ENCODE measurements at regions not wholly inside any gene's neighbourhood (a gene's known extent, or its start where the extent isn't known, plus 50 kb on each side); places are given as distances from the start of the nearest gene placed in this dataset.

DNA sequence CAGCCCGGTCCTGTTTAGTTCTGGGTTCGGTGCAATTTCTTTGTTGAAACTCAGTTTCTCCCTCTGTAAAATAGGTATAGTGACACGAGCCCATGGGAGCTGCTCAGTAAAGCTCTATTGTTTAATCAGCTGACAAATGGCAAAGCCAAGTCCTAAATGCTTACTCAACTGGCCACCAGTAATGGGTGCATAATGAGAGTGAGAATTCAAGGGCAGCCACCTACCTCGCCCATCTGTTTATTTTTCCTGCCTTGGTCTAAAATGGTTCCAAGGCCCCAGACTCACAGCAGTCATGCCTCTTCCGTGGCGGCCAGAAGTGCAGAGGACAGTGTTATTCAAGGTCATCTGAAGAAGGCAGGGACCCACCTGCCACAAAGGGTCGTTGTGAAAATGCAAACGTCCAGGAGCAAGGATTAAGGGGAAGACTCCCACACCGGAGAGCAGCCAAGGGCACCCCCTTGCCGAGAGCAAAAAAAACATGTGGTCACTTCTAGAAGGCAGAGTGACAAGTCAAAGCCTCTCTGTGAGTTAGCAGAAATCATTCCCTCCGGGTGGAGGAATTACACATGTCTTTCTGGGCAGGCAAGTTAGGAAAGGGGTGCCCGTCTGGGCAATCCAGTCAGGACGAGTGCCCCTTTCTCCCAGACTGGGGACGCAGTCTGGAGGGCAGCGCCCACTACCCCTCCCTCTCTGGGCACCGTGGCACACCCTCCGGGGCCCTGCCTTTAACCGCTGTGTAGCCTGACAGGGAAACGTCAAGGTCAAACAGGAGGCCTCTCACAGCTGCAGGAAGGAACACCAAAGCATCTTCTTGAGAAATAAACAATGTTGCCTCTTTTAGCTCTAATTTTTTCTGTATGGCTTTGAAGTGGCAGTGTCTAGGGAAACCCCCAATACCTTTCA is 186.2 kb downstream of the FOXO1 start:
- no peak for DNase-seq (ENCODE audit: low spot score)

DNA sequence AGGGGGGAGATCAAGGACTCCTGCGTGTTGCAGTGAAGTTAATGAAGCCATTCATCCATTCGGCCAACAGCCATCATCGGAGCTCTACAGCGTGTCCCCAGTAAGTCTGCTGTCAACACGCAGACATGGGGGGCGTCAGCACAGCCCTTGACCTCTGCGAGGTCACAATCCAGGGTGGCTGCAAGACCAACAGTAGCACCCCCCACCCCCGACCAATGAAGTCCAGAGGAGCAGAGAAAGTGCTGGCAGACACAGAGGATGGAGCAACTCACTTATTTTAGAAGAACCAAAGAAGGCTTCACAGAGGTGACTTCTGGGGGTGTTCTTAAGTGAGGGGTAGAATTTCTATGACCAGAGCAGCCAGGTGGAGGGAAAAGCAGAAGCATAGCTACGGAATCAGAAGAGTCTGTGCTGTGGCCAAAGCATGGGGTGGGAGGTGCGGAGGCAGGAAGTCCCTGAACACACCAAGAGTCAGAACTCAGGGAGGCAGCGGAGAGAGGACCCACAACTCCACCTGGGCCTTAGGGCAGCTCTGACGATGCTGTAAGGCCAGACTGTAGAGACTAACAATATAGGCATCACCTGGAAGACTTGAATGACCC is 185.4 kb downstream of the FOXO1 start:
- no peak for DNase-seq (ENCODE audit: low spot score)

DNA sequence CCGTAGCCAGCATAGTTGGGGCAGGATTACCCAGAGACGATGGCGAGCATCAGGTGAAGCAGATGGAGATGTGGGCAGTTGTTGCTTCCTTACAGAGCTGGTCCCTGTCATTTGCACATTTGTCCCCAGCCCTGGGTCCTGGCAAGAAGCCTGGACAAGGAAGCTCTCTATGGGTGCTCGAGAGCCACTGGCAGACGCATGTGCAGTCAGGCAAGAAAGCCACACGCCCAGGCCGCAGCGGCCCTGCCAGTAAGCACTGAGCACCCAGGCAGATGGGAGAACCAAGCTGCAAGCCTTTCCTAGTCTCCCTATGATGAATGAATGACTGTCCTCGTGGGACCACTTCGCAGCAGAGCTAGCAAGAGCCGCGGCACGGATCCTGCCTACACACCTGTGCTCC is 182.8 kb downstream of the FOXO1 start:
- DNase-seq (ENCODE audit: low spot score) = no peak

DNA sequence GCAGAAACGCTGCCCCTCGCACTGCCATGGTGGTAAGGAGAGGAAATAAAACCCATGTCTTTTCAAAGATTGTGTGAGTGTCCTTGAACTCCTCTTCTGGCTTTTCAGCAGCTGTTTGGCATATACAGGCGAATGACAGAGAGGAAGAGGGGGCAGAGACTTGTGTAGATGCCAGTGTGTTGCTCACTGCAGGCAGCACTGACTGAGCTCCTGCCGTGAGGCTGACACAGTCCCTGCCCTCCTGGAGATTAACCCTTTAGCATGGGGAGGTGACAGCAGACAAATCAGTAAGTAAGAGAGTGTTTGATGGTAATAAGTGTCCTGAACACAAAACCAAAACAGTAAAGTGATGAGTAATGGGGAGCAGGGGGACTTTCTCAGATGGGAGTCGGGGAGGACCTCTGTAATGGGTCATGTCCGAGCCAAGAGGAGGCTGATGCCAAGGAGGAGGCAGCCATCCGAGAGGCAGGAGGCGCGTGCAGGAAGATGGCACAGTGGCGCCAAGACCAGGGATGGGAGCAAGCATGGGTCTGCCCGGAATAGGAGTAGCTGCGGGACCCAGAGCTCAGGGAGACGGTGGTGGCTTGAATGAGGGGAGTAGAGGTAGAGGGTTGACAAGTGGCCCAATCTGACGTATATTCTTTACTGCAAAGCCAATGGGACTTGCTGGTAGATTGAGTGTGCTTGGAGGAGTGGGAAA is 182.2 kb downstream of the FOXO1 start:
- DNase-seq (ENCODE audit: low spot score) = no peak

DNA sequence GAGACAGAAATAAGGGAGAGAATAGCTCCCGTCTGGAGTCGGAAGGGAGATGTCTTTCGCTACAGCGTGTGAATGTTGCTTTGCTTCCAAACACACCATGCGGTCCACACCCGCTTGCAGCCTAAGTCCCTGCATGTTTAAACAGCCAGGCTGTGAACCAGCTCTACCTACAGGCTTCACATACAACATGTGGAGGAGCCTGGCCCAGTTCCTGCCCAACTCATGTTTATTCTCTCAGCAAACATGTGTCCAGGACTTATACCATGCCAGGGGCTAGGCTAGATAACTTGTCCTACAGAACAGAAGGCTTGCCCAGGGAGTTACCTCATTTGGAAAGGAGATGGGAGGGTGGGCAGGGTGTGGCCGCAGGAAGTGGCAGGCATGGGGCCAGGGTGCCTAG is 181.5 kb downstream of the FOXO1 start:
- no peak for DNase-seq (ENCODE audit: low spot score)

DNA sequence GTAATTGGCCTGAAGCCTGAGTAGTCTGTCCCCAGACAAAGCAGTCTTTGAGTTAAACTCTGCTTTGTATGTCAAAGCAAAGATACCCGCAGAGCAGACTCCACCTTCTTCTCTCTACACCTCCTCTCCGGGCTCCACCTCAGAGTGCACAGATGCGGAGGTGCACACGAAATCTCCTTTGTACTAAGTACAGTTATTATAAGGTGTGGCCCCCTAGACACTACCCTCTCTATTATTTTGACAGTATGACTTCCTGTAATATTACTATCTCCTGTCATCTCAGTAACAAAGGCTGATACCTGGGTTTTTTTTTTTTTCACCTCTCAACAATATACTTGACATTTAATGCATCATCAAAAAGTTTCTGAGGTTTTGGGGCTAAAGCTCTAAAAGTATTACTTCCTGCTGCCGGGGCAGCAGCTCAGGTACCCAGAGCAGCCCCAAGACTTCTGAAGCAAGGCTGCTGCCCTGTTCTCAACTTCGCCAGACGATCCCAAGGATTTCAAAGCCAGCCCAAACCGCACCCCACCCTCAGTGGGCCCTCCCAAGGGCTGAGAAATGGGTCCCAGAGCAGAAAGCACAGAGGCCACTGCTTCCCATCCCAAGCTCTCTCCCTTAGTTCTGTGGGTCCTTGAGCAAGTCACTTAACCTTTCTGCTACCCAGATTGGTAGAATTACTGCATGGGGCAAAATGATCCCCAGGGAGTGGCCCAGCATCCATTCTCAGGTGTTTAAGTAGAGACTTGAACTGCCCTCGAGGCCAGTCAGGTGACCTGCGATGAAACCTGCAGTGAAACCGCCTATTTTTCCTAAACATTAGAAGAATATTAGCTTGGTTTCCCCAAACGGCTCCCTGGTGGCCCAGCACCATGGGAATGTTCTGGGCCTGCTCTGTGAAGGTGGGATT is 180.6 kb downstream of the FOXO1 start:
- no peak for DNase-seq (ENCODE audit: low spot score)

DNA sequence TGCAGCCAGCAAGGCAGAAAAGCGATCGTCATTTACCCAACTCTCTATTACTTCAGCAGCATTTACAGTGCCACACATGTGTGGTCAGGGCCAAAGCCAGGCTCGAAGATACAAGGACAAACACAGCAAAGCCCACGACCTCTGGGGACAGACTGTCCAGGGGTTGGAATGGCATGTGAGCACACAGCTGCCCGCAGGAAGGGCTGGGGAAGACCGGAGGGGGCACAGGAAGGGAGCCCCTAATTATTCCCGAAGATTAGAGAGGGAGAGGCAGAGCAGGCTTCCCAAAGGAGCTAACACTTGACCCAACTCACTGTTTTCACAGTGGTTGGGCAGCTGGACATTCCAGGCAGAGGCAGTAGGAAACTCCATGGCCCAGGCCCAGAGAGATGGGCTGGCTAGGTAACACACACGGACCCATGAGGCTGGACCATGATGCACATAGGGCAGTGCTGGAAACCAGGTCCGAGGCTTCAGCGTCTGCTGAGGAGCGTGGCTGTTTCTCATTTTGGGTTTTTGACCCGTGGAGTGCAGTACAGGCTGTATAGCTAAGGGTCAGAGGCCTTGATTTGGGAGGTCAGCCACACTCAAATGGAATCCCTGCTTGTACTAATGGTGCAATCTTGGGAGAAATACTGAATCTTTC is 179.8 kb downstream of the FOXO1 start:
- DNase-seq (ENCODE audit: low spot score) = no peak

DNA sequence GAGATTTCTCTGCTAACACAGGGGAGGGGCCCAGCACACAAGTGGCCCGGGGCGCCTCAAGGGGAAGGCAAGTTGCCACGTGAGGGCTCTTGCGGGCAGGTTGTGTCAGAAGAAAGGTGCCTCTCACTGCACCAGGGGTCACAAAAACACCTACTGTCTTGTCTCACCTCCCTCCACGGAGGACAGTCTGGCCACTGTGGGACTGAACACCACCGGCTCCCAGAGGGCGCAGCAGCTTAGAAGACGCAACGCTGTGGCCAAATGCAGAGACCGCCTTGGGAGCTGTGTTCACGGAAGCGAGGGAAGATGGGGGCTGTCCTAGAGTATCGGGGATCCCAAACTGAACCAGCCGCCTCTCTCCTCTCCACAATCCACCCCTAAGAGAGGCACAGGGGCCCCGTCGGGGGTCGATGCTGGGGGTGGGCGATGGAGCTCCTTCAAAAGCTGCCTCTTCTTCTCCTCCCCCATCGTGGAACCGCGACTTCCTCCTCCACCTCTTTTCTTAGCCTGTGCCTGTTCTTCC is 177.5 kb downstream of the FOXO1 start:
- DNase-seq (ENCODE audit: low spot score) = no peak

DNA sequence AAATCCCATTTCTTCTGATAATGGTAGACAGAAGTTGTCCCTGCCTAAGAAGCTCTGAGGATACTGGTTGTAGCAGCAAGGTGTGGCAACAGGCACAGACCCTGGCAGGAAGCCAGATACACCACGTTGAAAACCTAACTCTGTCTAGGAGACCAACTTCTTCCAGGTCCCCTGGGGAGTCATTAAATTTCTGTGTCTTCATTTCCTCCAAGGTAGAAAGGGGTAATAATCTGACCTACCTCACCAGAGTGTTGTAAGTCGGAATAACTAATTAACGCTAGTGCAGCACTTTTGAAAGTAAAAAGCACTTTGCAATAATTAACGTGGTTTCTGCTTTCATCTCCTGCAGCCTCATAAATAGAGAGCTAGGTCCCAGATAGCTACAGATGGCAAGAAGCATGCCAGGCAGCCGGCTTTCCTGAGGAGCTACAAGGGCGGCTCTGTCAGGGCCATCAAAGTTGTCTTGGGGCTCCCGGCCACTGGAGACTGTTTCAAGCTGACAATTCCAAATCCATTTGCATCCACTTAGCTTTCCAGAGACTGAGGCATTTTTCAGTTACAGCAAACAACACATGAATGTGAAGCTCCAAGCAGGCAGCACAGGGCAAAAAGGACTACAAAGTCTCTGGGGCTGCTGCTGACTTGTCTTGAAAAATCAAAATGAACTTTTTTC is 176.2 kb downstream of the FOXO1 start:
- DNase-seq (ENCODE audit: low spot score) = no peak

DNA sequence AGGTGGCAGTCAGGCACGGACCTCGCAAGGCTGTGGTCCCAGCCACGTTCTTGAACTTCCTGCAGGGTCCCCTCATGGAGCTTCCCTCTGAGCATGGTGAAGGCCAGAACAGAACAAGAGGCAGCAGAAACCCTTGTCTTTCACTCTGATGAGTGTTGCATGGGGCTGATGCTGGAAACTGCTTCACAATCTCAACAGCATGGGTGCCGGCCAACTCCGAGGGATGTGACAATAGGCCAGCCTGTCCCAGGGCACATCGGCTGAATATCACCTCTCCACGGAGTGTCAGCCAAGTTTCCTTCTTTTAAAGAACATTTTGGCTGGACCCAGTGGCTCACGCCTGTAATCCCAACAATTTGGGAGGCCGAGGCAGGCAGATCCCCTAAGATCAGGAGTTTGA is 173.9 kb downstream of the FOXO1 start:
- DNase-seq (ENCODE audit: low spot score) = no peak

DNA sequence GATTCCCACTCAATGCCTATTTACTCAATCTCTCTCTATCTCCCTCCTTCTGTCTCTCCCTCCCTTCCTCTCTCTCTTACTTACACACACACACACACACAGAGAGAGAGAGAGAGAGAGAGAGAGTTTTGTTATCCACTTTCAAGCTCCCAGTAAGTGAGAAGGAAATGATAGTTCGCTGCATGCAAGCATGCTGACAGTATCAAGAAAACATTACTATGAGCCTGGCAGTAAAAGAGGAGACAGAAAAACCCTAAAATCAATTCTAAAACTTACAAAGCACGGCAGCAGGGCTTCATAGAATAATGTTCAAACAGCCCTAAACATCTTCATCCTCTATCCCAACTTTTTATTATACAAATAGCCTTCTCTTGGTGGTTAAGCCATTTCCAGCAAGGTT is 171.9 kb downstream of the FOXO1 start:
- DNase-seq (ENCODE audit: low spot score) = no peak

DNA sequence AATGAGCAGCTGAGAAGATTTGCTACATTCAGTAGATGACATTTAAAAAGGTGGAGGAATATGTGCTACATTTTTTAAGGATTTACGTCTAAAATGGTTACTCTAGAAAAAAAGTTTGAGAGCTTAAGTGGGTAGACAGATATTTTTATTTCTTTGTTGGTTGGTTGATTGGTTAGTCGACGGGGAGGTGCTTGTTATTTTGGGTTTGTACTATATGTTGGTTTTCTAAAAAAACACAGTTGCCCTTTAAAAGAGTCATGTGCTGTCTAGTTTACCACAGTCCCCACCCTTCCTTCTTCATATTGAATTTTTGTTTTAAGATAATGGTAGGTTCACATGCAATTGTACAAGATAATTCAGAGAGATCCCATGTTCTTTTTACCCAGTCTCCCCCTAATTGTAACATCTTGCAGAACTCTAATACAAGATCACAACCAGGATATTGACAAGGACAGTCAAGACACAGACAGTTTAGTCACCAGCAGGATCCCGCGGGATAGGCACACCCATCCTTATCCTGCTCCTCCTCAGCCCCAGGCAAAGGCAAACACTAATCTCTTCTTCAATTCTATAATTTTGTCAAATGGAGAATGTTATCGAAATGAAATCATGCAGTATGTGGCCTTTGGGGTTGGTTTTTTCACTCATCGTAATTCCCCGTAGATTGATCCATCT is 171.4 kb downstream of the FOXO1 start:
- DNase-seq (ENCODE audit: low spot score) = no peak

DNA sequence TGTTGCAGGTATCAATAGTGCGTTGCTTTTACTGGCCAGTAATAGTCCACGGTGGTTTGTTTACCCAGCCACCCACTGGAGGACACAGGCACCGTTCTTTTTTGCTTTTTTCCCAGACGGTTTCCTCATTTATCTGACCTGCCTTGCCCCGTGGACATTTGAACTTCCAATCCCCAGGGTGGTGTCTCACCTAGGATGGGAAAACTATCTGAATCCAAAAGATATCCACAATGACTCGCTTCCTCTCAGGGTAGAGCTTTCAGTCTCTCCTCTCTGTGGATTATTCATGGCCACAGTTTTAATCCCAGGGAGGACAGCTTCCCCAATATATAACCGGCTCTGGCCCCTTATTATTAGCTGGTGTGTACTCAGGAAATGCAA is 170.8 kb downstream of the FOXO1 start:
- DNase-seq (ENCODE audit: low spot score) = no peak

DNA sequence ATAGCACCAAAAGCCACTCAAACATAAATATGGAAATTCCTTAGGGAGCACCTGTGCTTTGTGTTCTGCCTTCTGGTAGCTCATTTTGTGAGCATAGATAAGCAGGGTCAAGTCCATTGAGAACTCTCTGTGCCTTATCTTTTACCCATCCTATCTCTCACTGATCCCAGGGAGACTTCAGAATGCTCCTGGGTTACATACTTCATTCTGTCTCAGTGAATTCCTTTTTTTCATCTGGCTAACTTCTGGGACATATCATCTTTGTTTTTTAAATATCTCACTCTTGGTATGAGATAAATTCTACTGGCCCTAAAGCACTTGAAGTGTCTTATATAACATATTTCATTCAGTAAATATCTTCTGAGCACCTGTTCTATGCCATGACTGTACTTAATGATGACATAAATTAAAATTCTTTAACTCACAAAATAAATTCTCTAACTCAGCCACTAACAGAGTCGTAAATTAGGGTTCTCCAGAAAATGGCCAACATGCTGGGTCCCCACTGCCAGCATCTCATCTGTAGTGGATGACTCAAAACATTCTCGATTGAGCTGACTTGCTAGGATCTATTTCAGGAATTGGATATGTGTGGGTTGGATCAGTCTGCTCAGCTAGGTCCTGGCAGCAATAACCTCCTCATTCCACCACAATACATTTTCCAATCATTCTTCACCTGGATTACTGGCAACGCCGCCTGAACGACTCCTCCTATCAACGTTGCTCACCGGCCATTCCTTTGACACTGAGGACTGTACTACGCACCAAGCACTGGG is 170.2 kb downstream of the FOXO1 start:
- DNase-seq (ENCODE audit: low spot score) = no peak

DNA sequence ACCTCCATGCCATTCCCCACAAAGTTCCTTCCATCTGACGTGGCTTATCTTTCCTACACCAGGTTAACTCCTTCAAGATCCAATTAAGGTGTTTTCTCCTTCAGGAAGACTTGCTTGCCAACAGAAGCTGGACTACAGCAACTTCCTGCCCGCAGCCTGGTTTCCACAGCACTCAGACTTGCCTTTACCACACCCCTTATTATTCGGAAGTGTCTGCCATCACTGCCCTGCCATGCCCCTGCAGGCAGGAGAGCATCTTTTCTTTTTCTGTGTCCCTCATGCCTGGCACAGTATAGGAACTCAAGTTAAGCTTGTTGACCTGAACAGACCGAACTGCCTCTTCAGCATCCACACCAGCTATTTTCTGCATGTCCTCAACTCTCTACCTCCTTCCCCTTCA is 168.0 kb downstream of the FOXO1 start:
- no peak for DNase-seq (ENCODE audit: low spot score)

DNA sequence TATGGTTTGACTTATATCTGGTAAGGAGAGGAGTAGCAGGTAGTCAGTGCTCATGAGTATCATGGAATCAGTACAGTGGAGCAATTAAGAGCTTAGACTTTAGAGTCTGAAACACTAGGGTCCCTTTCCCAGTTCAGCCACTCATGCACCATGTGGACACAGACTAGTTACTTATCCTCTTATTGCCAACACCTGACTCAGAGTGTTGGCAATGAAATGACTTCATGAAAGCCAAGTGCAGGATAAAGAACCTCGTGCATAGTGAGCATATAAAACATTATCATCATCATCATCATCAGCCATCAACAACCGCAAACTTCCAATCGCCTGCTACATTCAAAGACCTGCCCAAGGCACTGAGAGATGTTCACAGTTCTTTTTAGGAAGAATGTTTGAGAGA is 164.2 kb downstream of the FOXO1 start:
- no peak for DNase-seq (ENCODE audit: low spot score)

DNA sequence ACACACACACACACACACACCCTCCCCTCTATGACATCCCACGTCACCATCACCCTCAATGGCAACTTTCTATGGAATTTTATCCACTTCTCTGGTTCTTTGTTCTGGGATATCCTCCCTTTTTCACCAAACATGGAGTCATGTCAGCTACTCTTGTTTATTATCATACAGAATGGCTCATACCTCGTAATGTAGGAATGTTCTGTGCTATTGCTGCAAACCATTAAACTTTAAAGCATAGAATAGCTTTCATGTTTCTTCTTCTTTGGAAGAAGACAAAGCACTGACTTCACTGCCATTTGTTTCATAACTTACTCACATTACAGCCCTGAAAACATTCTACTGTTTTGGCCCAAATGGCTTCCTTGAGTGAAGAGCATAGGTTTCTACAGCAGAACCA is 163.4 kb downstream of the FOXO1 start:
- no peak for DNase-seq (ENCODE audit: low spot score)

DNA sequence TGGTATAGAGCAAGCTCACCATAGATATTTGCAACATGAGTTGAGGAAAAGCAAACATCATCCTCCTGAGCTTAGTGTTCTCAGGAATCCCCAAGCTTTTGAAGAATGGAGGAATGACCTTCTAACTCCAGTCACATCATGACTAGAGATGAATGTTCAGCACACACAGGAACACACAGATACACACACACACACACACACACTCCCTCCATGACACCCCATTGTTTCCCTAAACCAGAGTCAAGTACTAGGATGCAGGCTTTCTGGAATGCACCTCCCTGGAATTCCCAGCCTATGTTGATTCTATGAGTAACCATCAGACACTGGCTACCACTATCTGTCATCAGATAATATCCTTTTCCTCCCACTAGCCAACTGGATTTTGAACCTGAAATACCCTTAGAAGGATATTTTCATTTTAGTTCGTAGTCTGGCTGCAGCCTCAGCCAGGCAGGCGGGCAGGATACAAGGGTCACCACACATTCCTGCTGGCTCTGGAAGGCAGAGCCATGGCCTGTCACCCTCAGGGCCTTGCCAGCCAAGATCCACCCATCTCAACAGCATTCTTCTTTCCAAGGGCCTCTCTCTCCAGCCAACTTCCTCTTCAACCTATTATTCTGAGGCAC is 162.4 kb downstream of the FOXO1 start:
- no peak for DNase-seq (ENCODE audit: low spot score)

DNA sequence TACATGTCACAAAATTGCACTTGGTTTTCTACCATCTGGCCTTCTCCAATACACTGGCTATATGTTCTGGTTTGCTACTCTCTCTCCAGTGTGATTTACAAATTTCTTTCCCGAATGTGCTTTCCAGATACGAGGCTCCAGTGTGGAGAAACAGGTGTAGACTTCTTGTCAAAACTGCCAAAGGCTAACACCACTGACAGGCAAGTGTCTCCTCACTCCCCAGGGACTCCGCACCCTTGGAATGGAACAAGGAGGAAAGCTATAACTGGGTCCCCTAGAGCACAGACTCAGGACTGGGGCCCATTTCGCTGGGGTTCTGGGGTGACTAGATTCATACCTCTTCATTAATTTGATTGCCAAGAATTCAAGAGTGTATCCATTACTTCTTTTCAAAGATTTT is 161.8 kb downstream of the FOXO1 start:
- no peak for DNase-seq (ENCODE audit: low spot score)
